Body of pancreas (tissue), 4 donors: ENCODE measurements at regions not wholly inside any gene's neighbourhood (a gene's known extent, or its start where the extent isn't known, plus 50 kb on each side); places are given as distances from the start of the nearest gene placed in this dataset.

Experiments
- CTCF ChIP-seq, 7 experiments: fragments of 450-650 bp in 4 of 7; fragments of 200-600 bp in 3 of 7; sonication (generic) in 3 of 7; IDR thresholded peaks; one replicate each; pipeline ENCODE4 v1.5.1; 2016 to 2019; ENCODE audit warnings: antibody characterized with exemption in 7 of 7
- POLR2A ChIP-seq, 3 donors: fragments of 450-650 bp; IDR thresholded peaks; one replicate each; pipeline ENCODE4 v1.6.1; 2016; ENCODE audit warnings: antibody characterized with exemption in 3 of 3, mild to moderate bottlenecking in 2 of 3

DNA sequence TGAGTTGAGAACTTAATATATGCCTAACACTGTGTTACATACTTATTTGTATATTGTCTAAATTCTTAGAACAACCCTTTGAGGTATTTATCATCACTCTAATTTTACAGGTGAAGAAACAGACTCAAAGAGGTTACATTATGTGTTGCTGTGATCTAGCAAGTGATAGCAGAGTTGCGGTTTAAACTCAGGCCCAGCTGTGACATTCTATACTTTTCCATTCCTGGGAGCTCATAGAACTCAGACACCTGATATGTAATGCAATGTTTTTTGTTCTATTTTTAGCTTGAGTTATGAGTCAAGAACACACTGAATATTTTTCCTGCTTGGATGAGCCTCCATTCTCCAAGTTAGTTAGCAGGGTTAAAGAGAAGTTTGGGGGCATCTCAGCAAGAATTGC lies 449.7 kb upstream of the DDI1 start:
- no peak for TF ChIP-seq CTCF (IDR thresholded peaks at IDR 0.05)
- TF ChIP-seq POLR2A (IDR thresholded peaks at IDR 0.05), result no peak
